ENCODE measurements at regions not wholly inside any gene's neighbourhood (a gene's known extent, or its start where the extent isn't known, plus 50 kb on each side); places are given as distances from the start of the nearest gene placed in this dataset.

DNA sequence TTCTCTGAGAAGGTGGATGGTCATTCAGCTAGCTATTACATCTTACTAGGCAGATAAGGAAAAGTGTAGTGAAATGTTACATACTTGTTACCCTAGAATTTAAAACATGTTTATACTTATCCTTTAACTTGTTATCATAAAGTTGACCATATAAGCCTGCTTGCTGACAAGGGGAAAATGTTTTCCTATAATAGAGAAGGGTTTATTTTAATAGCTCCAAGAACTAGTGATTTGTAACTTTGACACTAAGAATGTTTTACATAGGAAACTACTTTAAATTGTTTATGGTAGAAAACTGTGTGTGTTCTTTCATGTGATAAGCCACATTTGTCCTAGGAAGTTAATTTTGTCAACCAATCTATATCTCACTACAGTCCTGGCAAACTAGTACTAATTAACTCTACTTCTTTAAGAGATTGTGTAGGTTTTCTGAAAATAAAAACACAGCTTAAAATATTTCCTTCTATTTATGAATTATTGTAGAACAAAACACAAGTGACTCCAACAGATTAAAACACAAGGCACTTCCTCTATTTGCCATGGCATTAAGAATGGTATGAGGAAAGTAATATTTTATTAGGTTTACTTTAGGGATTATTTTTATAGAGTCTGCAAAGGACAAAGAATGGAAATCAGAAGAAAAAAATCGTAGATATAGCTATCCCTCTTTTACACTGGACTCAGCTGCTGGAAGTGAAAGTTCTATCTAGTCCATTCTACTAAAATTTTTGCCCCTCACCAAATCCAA, 233.3 kb upstream of the NBEA start:
- WGBS, 2 donors, result 20 to 40% methylated on average over 1 of the region's 1 CpG
- no peaks in the 10 kb centered on the region for H3K4me1 ChIP-seq (ENCODE audit: control insufficient read depth in 2 of 2, insufficient read depth in 2 of 2, low read length in 1 of 2)
- no peak overlapping the region for H3K27ac ChIP-seq (ENCODE audit: low read depth in 2 of 2, low read length in 1 of 2)
- H3K9me3 ChIP-seq (ENCODE audit: control insufficient read depth in 2 of 2, insufficient read depth in 1 of 2, low read depth in 1 of 2, low read length in 1 of 2), result no peaks in the 10 kb centered on the region
- H3K36me3 ChIP-seq (ENCODE audit: control insufficient read depth in 2 of 2, insufficient read depth in 2 of 2, low read length in 1 of 2), result no peaks in the 10 kb centered on the region
- no peaks in the 10 kb centered on the region for H3K27me3 ChIP-seq (ENCODE audit: control insufficient read depth in 1 of 2, insufficient read depth in 2 of 2, low read length in 2 of 2)
- no peak overlapping the region for H3K4me3 ChIP-seq (ENCODE audit: low read depth in 1 of 2, low read length in 2 of 2)

- Histone ChIP-seq H3K27ac (ENCODE audit: low read depth in 2 of 2, low read length in 1 of 2) (no peak overlapping the region), H3K9me3 (ENCODE audit: control insufficient read depth in 2 of 2, insufficient read depth in 1 of 2, low read depth in 1 of 2, low read length in 1 of 2) (no peaks in the 10 kb centered on the region), H3K4me3 (ENCODE audit: low read depth in 1 of 2, low read length in 2 of 2) (no peak overlapping the region), H3K27me3 (ENCODE audit: control insufficient read depth in 1 of 2, insufficient read depth in 2 of 2, low read length in 2 of 2) (no peaks in the 10 kb centered on the region), H3K36me3 (ENCODE audit: control insufficient read depth in 2 of 2, insufficient read depth in 2 of 2, low read length in 1 of 2) (no peaks in the 10 kb centered on the region), H3K4me1 (ENCODE audit: control insufficient read depth in 2 of 2, insufficient read depth in 2 of 2, low read length in 1 of 2) (no peaks in the 10 kb centered on the region)
- WGBS, 2 donors, result 68 to 82% methylated on average over 4 of the region's 4 CpGs
Measured at GRCh38 chr13:34719060-34719875, 222.8 kb upstream of the NBEA start.

DNA sequence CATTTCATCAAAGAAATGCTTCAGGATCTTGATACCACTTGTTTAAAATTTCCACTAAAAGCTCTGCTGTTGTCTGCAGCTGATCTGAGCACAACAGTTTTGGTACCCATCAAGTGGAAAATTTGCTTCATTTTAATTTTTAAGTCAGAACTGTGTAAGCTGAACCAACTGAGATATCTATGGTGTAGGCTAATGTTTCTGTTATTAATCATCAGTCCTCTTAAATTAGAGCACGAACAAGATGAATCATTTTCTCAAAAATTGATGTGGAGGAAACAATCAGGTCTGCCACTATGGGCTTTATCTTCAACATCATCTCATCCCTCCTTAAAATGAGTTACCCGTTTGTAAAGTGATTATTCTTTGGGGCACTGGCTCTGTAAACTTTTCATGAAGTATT, 221.5 kb upstream of the NBEA start:
- Histone ChIP-seq H3K27ac (ENCODE audit: low read depth in 2 of 2, low read length in 1 of 2) (no peak overlapping the region), H3K4me1 (ENCODE audit: control insufficient read depth in 2 of 2, insufficient read depth in 2 of 2, low read length in 1 of 2) (no peaks in the 10 kb centered on the region), H3K4me3 (ENCODE audit: low read depth in 1 of 2, low read length in 2 of 2) (no peak overlapping the region), H3K27me3 (ENCODE audit: control insufficient read depth in 1 of 2, insufficient read depth in 2 of 2, low read length in 2 of 2) (no peaks in the 10 kb centered on the region), H3K36me3 (ENCODE audit: control insufficient read depth in 2 of 2, insufficient read depth in 2 of 2, low read length in 1 of 2) (no peaks in the 10 kb centered on the region), H3K9me3 (ENCODE audit: control insufficient read depth in 2 of 2, insufficient read depth in 1 of 2, low read depth in 1 of 2, low read length in 1 of 2) (no peaks in the 10 kb centered on the region)
- WGBS, 2 donors, result 41 to 52% methylated on average over 2 of the region's 2 CpGs

GRCh38 chr13:34721631-34722595, 220.2 kb upstream of the NBEA start:
- Histone ChIP-seq H3K4me1 (ENCODE audit: control insufficient read depth in 2 of 2, insufficient read depth in 2 of 2, low read length in 1 of 2) (no peaks in the 10 kb centered on the region), H3K9me3 (ENCODE audit: control insufficient read depth in 2 of 2, insufficient read depth in 1 of 2, low read depth in 1 of 2, low read length in 1 of 2) (no peaks in the 10 kb centered on the region), H3K36me3 (ENCODE audit: control insufficient read depth in 2 of 2, insufficient read depth in 2 of 2, low read length in 1 of 2) (no peaks in the 10 kb centered on the region), H3K4me3 (ENCODE audit: low read depth in 1 of 2, low read length in 2 of 2) (no peak overlapping the region), H3K27ac (ENCODE audit: low read depth in 2 of 2, low read length in 1 of 2) (no peak overlapping the region), H3K27me3 (ENCODE audit: control insufficient read depth in 1 of 2, insufficient read depth in 2 of 2, low read length in 2 of 2) (no peaks in the 10 kb centered on the region)
- 48 to 64% methylated on average over 3 of the region's 3 CpGs for WGBS, 2 donors

DNA sequence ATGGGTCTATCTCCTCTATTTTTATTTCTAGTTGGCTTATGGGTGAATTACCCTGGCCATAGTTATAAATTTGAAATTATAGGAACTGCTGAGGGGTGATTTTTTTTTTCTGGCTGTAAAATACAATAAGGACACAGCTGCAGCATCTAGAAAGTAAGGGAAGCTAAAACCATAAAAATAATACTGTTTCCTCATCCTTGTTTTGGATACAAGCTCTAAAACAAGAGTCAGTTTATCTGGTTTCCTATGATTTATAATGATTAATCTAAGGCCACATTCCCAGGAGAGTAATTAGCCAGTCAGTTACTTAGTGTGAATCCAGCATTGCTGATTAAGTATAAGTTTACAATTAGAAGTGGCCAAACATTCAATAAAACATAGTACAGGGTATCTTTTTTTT, 219.1 kb upstream of the NBEA start:
- no peaks in the 10 kb centered on the region for H3K27me3 ChIP-seq (ENCODE audit: control insufficient read depth in 1 of 2, insufficient read depth in 2 of 2, low read length in 2 of 2)
- no peaks in the 10 kb centered on the region for H3K36me3 ChIP-seq (ENCODE audit: control insufficient read depth in 2 of 2, insufficient read depth in 2 of 2, low read length in 1 of 2)
- no peak overlapping the region for H3K27ac ChIP-seq (ENCODE audit: low read depth in 2 of 2, low read length in 1 of 2)
- H3K4me3 ChIP-seq (ENCODE audit: low read depth in 1 of 2, low read length in 2 of 2), result no peak overlapping the region
- H3K9me3 ChIP-seq (ENCODE audit: control insufficient read depth in 2 of 2, insufficient read depth in 1 of 2, low read depth in 1 of 2, low read length in 1 of 2), result no peaks in the 10 kb centered on the region
- no peaks in the 10 kb centered on the region for H3K4me1 ChIP-seq (ENCODE audit: control insufficient read depth in 2 of 2, insufficient read depth in 2 of 2, low read length in 1 of 2)

DNA sequence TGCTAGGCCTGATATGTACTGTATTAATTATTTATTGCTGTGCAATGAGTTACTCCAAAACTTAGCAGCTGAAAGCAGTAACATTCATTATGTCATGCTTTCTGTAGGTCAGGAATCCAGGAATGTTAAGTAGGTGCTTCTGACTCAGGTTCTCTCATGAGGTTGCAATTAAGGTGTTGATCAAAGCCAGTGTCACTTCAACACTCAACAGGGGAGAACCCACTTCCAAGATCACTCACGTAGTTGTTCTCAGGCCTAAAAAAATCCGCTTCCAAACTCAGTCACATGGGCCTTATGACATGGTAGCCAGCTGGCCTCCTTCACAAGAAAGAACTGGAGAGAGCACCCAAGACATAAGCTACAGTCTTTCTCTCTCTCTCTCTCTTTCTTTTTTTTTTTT, 211.1 kb upstream of the NBEA start:
- WGBS, 2 donors, result 83 to 85% methylated on average over 2 of the region's 2 CpGs
- Histone ChIP-seq H3K36me3 (ENCODE audit: control insufficient read depth in 2 of 2, insufficient read depth in 2 of 2, low read length in 1 of 2) (no peaks in the 10 kb centered on the region), H3K4me3 (ENCODE audit: low read depth in 1 of 2, low read length in 2 of 2) (no peak overlapping the region), H3K4me1 (ENCODE audit: control insufficient read depth in 2 of 2, insufficient read depth in 2 of 2, low read length in 1 of 2) (no peaks in the 10 kb centered on the region), H3K27me3 (ENCODE audit: control insufficient read depth in 1 of 2, insufficient read depth in 2 of 2, low read length in 2 of 2) (no peaks in the 10 kb centered on the region), H3K9me3 (ENCODE audit: control insufficient read depth in 2 of 2, insufficient read depth in 1 of 2, low read depth in 1 of 2, low read length in 1 of 2) (peaks cover 0 to 2% of the 10 kb centered on the region in 2 donors), H3K27ac (ENCODE audit: low read depth in 2 of 2, low read length in 1 of 2) (no peak overlapping the region)

- H3K36me3 ChIP-seq (ENCODE audit: control insufficient read depth in 2 of 2, insufficient read depth in 2 of 2, low read length in 1 of 2), result no peaks in the 10 kb centered on the region
- H3K4me3 ChIP-seq (ENCODE audit: low read depth in 1 of 2, low read length in 2 of 2), result no peak overlapping the region
- no peak overlapping the region for H3K27ac ChIP-seq (ENCODE audit: low read depth in 2 of 2, low read length in 1 of 2)
- 52 to 61% methylated on average over 4 of the region's 4 CpGs for WGBS, 2 donors
- no peaks in the 10 kb centered on the region for H3K27me3 ChIP-seq (ENCODE audit: control insufficient read depth in 1 of 2, insufficient read depth in 2 of 2, low read length in 2 of 2)
- H3K4me1 ChIP-seq (ENCODE audit: control insufficient read depth in 2 of 2, insufficient read depth in 2 of 2, low read length in 1 of 2), result no peaks in the 10 kb centered on the region
- H3K9me3 ChIP-seq (ENCODE audit: control insufficient read depth in 2 of 2, insufficient read depth in 1 of 2, low read depth in 1 of 2, low read length in 1 of 2), result peaks cover 0 to 2% of the 10 kb centered on the region in 2 donors
Measured at GRCh38 chr13:34731486-34731885, 210.6 kb upstream of the NBEA start.

DNA sequence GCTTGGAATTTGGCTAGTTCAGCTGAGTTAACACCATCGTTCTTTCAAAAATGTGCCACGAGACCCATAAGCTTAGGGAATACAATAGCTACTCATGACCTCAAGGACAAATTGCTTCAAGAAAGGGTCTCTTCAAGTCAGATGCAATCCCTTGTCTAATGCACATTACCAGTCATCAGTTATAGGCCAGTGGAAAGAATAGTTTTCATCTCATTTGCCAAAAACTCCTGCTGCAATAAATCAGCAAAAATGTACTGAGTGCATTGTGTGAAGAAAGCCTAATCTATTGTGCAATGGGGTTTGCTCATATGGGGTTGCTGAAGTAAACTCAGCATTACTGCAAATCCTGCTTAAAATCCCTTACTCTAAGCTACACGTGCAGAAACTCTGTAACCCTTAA, 208.3 kb upstream of the NBEA start:
- WGBS, 2 donors, result 48 to 53% methylated on average over 3 of the region's 3 CpGs
- H3K36me3 ChIP-seq (ENCODE audit: control insufficient read depth in 2 of 2, insufficient read depth in 2 of 2, low read length in 1 of 2), result no peaks in the 10 kb centered on the region
- H3K9me3 ChIP-seq (ENCODE audit: control insufficient read depth in 2 of 2, insufficient read depth in 1 of 2, low read depth in 1 of 2, low read length in 1 of 2), result peaks cover 0 to 2% of the 10 kb centered on the region in 2 donors
- no peaks in the 10 kb centered on the region for H3K27me3 ChIP-seq (ENCODE audit: control insufficient read depth in 1 of 2, insufficient read depth in 2 of 2, low read length in 2 of 2)
- no peaks in the 10 kb centered on the region for H3K4me1 ChIP-seq (ENCODE audit: control insufficient read depth in 2 of 2, insufficient read depth in 2 of 2, low read length in 1 of 2)
- no peak overlapping the region for H3K27ac ChIP-seq (ENCODE audit: low read depth in 2 of 2, low read length in 1 of 2)
- H3K4me3 ChIP-seq (ENCODE audit: low read depth in 1 of 2, low read length in 2 of 2), result no peak overlapping the region

GRCh38 chr13:34734932-34735331, 207.1 kb upstream of the NBEA start:
- H3K4me3 ChIP-seq (ENCODE audit: low read depth in 1 of 2, low read length in 2 of 2), result no peak overlapping the region
- H3K4me1 ChIP-seq (ENCODE audit: control insufficient read depth in 2 of 2, insufficient read depth in 2 of 2, low read length in 1 of 2), result no peaks in the 10 kb centered on the region
- no peak overlapping the region for H3K27ac ChIP-seq (ENCODE audit: low read depth in 2 of 2, low read length in 1 of 2)
- no peaks in the 10 kb centered on the region for H3K9me3 ChIP-seq (ENCODE audit: control insufficient read depth in 2 of 2, insufficient read depth in 1 of 2, low read depth in 1 of 2, low read length in 1 of 2)
- WGBS, 2 donors, result 41 to 61% methylated on average over 2 of the region's 2 CpGs
- H3K27me3 ChIP-seq (ENCODE audit: control insufficient read depth in 1 of 2, insufficient read depth in 2 of 2, low read length in 2 of 2), result no peaks in the 10 kb centered on the region
- H3K36me3 ChIP-seq (ENCODE audit: control insufficient read depth in 2 of 2, insufficient read depth in 2 of 2, low read length in 1 of 2), result no peaks in the 10 kb centered on the region
